ENCODE measurements at regions not wholly inside any gene's neighbourhood (a gene's known extent, or its start where the extent isn't known, plus 50 kb on each side); places are given as distances from the start of the nearest gene placed in this dataset.

DNA sequence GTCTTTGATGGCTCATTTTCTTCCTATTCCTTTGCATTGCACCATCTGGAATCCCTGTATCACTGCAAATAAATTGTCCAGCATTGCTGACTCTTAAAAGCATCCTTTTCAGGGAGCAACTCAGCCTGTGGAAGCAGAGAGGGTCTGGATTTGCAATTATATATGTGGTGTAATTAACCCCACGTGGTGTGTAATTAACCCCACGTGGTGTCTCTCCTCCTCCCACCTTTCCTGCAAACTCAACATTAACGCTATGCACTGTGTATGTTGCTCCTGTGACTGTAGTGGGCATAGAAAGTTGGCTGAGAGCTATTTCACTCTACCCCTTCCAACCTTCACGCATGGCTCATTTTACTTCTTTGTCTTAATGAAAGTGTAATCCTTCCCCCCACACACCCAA, 689.0 kb upstream of the COBL start:
- Histone ChIP-seq H3K36me3 (ENCODE audit: insufficient read depth, low read length) (no peaks in the 10 kb centered on the region), H3K9me3 (ENCODE audit: insufficient read depth, low read depth, low read length) (no peaks in the 10 kb centered on the region), H3K4me3 (ENCODE audit: low read length) (no peak overlapping the region), H3K27me3 (ENCODE audit: insufficient read depth, low read length) (no peaks in the 10 kb centered on the region), H3K27ac (ENCODE audit: low read depth, low read length) (no peak overlapping the region), H3K9ac (ENCODE audit: low read depth, low read length) (no peak overlapping the region), H3K4me1 (ENCODE audit: insufficient read depth, low read length) (no peaks in the 10 kb centered on the region)
- WGBS, result 84% methylated on average over 3 of the region's 4 CpGs

DNA sequence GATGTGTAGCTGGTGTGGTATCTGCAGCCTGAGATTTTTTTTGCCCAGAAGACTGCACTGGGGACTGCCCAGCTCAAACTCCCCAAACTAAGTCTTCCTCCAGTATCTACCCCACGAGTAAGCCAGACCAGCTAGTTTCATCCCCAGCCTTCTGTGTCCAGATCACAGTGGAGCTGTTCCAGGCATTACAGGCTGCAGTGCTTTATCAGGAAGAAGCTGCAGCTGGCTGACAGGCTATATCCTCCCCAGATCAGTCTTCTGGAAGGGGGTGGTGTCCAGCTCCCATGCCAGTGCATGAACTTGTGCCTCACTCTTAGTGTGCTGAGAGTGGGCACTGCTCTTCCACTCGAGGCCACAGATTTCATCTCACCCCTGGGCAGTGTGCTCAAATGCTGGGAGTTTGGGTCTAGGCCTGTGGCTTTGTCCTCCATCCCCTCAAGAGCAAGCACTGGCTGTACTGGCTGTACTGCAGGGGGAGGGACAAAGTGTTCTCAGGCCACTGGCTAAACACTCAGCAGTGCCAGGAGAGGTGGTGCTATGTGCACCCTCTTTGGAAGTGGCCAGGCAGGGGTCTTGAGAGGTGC, 679.1 kb upstream of the COBL start:
- Histone ChIP-seq H3K4me1 (ENCODE audit: insufficient read depth, low read length) (no peaks in the 10 kb centered on the region), H3K27me3 (ENCODE audit: insufficient read depth, low read length) (no peaks in the 10 kb centered on the region), H3K27ac (ENCODE audit: low read depth, low read length) (no peak overlapping the region), H3K9me3 (ENCODE audit: insufficient read depth, low read depth, low read length) (0 out of 2 replicates have a peak, but pooled peaks cover 4% of the 10 kb centered on the region), H3K36me3 (ENCODE audit: insufficient read depth, low read length) (no peaks in the 10 kb centered on the region), H3K9ac (ENCODE audit: low read depth, low read length) (no peak overlapping the region), H3K4me3 (ENCODE audit: low read length) (no peak overlapping the region)
- 94% methylated on average over 2 of the region's 2 CpGs for WGBS

DNA sequence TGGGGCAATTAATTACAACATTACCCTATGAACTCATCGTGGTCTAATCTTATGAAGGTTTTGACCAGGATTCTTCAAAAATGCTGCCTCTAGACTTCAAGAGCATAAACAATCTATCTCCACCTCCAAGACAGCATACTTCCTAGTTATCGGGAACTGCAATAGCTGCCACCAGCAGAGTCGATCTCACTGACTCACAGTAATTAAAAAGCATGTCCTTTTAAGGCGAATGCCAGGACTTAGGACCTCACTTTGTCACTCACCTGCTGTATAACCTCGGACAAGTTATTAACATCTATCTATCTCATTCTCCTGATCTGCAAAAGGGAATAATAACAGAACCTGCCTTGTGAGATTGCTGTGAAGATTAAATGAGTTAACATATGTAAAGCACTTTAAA, 666.0 kb upstream of the COBL start:
- H3K9me3 ChIP-seq (ENCODE audit: insufficient read depth, low read depth, low read length), result no peaks in the 10 kb centered on the region
- H3K27me3 ChIP-seq (ENCODE audit: insufficient read depth, low read length), result no peaks in the 10 kb centered on the region
- H3K27ac ChIP-seq (ENCODE audit: low read depth, low read length), result no peak overlapping the region
- no peaks in the 10 kb centered on the region for H3K36me3 ChIP-seq (ENCODE audit: insufficient read depth, low read length)
- H3K4me1 ChIP-seq (ENCODE audit: insufficient read depth, low read length), result no peaks in the 10 kb centered on the region
- 70% methylated on average over 5 of the region's 5 CpGs for WGBS
- H3K9ac ChIP-seq (ENCODE audit: low read depth, low read length), result no peak overlapping the region
- no peak overlapping the region for H3K4me3 ChIP-seq (ENCODE audit: low read length)

DNA sequence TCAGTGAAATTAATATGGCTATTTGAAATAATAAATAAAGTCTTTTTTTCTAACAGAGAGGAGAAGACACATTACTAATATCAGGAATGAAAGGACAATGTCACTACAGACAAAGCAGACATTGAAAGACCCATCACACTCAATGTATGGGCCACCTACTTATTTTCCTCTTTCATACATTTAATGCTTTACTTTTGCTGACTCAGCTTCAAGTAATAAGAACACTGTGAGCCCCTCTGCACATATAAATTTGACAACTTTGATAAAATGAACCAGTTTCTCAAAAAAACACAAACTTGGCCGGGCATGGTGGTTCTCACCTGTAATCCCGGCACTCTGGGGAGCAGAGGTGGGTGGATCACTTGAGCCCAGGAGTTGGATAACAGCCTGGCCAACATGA, 664.2 kb upstream of the COBL start:
- 94% methylated on average over 2 of the region's 2 CpGs for WGBS
- Histone ChIP-seq H3K9me3 (ENCODE audit: insufficient read depth, low read depth, low read length) (no peaks in the 10 kb centered on the region), H3K9ac (ENCODE audit: low read depth, low read length) (no peak overlapping the region), H3K36me3 (ENCODE audit: insufficient read depth, low read length) (no peaks in the 10 kb centered on the region), H3K27me3 (ENCODE audit: insufficient read depth, low read length) (no peaks in the 10 kb centered on the region), H3K4me3 (ENCODE audit: low read length) (no peak overlapping the region), H3K27ac (ENCODE audit: low read depth, low read length) (no peak overlapping the region), H3K4me1 (ENCODE audit: insufficient read depth, low read length) (no peaks in the 10 kb centered on the region)

DNA sequence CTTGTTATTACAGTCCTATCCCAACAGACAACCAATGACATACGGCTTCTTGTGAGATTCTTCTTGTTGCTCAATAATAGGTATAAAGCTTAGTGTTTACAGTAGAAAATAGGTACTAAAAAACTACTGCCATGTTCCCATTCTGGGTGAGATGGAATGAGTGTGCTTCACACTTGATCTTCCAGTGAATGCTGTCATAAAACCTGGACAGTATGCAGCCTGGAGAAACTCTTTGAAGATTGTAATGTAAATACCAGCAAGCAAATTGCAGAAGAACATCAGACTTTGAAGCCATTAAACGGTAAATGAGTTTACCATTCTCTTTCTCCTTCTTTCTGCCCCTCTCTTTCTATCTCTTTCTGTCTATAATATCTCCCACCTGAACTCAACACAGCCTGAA, 663.7 kb upstream of the COBL start:
- H3K9ac ChIP-seq (ENCODE audit: low read depth, low read length), result no peak overlapping the region
- H3K9me3 ChIP-seq (ENCODE audit: insufficient read depth, low read depth, low read length), result no peaks in the 10 kb centered on the region
- H3K4me1 ChIP-seq (ENCODE audit: insufficient read depth, low read length), result no peaks in the 10 kb centered on the region
- no peaks in the 10 kb centered on the region for H3K36me3 ChIP-seq (ENCODE audit: insufficient read depth, low read length)
- H3K4me3 ChIP-seq (ENCODE audit: low read length), result no peak overlapping the region
- WGBS, result 83% methylated on average over 1 of the region's 2 CpGs
- H3K27me3 ChIP-seq (ENCODE audit: insufficient read depth, low read length), result no peaks in the 10 kb centered on the region
- H3K27ac ChIP-seq (ENCODE audit: low read depth, low read length), result no peak overlapping the region

DNA sequence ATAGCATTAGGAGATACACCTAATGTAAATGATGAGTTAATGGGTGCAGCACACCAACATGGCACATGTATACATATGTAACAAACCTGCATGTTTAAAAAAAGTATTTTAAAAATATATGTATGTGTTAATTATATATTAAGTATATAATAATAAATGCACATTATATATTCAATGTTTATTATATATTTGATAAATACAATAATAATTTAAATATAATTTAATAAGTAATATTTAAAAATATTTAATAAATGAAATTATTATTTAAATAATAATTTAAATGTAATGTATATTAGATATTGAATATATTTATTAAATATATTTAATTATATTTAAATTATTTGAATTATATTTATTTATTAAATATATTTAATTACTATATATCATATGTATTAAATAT, 661.3 kb upstream of the COBL start:
- Histone ChIP-seq H3K27me3 (ENCODE audit: insufficient read depth, low read length) (no peaks in the 10 kb centered on the region), H3K9me3 (ENCODE audit: insufficient read depth, low read depth, low read length) (no peaks in the 10 kb centered on the region), H3K36me3 (ENCODE audit: insufficient read depth, low read length) (no peaks in the 10 kb centered on the region), H3K4me3 (ENCODE audit: low read length) (no peak overlapping the region), H3K27ac (ENCODE audit: low read depth, low read length) (no peak overlapping the region), H3K9ac (ENCODE audit: low read depth, low read length) (no peak overlapping the region), H3K4me1 (ENCODE audit: insufficient read depth, low read length) (peaks cover 2% of the 10 kb centered on the region; the same call in 1 of the 2 replicates)

DNA sequence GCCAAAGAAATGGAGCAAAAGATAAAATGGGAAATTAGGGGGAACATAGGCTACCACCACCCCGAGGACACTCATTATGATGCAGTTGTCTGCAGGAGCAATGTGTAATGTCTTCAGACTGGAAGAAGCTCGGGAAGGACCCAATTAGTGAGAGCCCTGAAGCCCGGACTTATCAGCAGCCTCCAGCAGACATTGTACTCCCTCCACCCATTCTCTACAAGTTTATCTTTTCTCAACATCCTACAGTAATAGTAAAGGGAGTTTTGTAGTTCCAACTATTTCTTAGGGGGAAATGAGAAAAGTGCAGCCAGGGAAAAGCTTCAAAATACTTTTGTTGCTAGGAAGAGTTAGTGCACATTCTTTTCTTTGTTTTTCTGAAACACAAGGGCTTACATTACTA, 657.3 kb upstream of the COBL start:
- no peak overlapping the region for H3K9ac ChIP-seq (ENCODE audit: low read depth, low read length)
- no peak overlapping the region for H3K4me3 ChIP-seq (ENCODE audit: low read length)
- no peaks in the 10 kb centered on the region for H3K36me3 ChIP-seq (ENCODE audit: insufficient read depth, low read length)
- no peaks in the 10 kb centered on the region for H3K9me3 ChIP-seq (ENCODE audit: insufficient read depth, low read depth, low read length)
- no peak overlapping the region for H3K27ac ChIP-seq (ENCODE audit: low read depth, low read length)
- H3K27me3 ChIP-seq (ENCODE audit: insufficient read depth, low read length), result peaks cover 10% of the 10 kb centered on the region
- H3K4me1 ChIP-seq (ENCODE audit: insufficient read depth, low read length), result peaks cover 2% of the 10 kb centered on the region; the same call in 1 of the 2 replicates
- WGBS, result 91% methylated on average over 2 of the region's 3 CpGs

DNA sequence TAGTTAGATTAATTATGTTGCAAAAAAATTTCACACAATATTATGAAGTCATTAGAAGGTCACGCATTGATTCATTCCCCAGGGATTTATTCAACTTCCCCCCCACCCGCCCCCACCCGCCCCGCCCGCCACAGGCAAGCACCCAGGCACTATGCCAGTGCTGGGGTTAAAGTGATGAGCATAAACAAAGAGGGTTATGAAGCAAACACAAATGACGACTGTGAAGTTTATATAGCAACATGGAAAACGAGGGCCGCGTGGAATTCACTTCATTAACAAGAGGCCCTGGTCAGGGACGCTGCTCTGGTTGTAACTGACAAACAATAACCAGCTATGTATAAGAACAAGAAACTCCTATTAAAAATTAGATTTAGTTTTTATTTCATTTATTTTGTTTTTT, 656.5 kb upstream of the COBL start:
- Histone ChIP-seq H3K9me3 (ENCODE audit: insufficient read depth, low read depth, low read length) (no peaks in the 10 kb centered on the region), H3K27ac (ENCODE audit: low read depth, low read length) (no peak overlapping the region), H3K9ac (ENCODE audit: low read depth, low read length) (no peak overlapping the region), H3K4me1 (ENCODE audit: insufficient read depth, low read length) (peaks cover 2% of the 10 kb centered on the region; the same call in 1 of the 2 replicates), H3K4me3 (ENCODE audit: low read length) (no peak overlapping the region), H3K27me3 (ENCODE audit: insufficient read depth, low read length) (peaks cover 17% of the 10 kb centered on the region), H3K36me3 (ENCODE audit: insufficient read depth, low read length) (no peaks in the 10 kb centered on the region)
- WGBS, result 94% methylated on average over 8 of the region's 10 CpGs

DNA sequence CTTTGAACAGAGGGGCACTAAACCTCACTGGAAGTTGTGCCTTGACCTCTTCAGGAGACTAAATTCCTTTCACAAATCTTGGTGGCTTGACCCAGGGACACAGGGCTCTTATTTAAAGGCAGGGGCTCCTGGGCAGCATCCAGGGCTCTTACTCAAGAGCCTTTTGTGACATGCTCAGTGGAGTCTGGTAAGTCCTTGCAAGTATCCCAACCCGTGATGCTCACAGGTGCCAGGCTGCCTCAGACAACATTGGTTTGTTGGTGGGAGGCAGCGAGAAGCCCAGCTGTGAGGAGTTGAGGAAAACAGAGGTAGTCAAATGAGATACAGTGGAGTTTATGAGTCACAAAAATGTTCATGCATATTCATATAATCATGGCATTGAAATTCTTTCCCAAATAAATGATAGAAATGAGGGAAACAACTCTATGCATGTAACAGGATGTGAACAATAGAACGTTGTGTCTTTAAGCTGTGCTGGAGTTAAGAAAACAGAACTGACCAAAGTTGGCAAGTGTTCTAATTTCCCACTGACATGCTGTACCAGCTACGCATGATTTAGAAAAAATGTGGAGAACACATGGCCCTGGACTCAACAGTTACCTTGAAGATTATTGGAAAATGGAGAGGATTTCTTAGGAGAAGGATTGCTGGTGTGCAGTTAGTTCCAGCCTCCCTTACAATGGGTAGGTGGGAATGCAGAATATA, 654.5 kb upstream of the COBL start:
- Histone ChIP-seq H3K4me3 (ENCODE audit: low read length) (no peak overlapping the region), H3K9ac (ENCODE audit: low read depth, low read length) (no peak overlapping the region), H3K4me1 (ENCODE audit: insufficient read depth, low read length) (peaks cover 2% of the 10 kb centered on the region; the same call in 1 of the 2 replicates), H3K27ac (ENCODE audit: low read depth, low read length) (no peak overlapping the region), H3K27me3 (ENCODE audit: insufficient read depth, low read length) (peaks cover 35% of the 10 kb centered on the region), H3K36me3 (ENCODE audit: insufficient read depth, low read length) (no peaks in the 10 kb centered on the region), H3K9me3 (ENCODE audit: insufficient read depth, low read depth, low read length) (no peaks in the 10 kb centered on the region)
- WGBS, result 93% methylated on average over 4 of the region's 4 CpGs

DNA sequence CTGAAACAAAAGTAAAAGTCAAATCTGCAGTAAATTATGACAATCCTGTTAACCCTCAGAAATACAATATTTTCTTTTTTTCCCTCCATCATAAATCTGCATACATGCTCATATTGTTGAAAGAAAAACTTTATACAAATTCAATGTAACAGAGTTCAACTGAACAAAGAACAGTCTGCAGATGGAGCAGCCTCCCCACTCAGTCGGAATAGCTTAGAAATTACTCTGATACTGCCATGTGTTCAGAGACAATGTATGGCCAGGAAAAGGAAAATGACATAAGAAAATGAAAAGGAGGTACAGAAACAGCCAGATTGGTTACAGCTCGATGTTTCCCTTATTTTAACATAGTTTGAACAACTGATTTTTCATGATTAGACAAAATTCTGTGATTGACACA, 651.9 kb upstream of the COBL start:
- peaks cover 62% of the 10 kb centered on the region for H3K27me3 ChIP-seq (ENCODE audit: insufficient read depth, low read length)
- H3K36me3 ChIP-seq (ENCODE audit: insufficient read depth, low read length), result no peaks in the 10 kb centered on the region
- WGBS, result 93% methylated on average over 2 of the region's 2 CpGs
- no peak overlapping the region for H3K27ac ChIP-seq (ENCODE audit: low read depth, low read length)
- H3K4me3 ChIP-seq (ENCODE audit: low read length), result no peak overlapping the region
- H3K4me1 ChIP-seq (ENCODE audit: insufficient read depth, low read length), result no peaks in the 10 kb centered on the region
- H3K9me3 ChIP-seq (ENCODE audit: insufficient read depth, low read depth, low read length), result no peaks in the 10 kb centered on the region
- no peak overlapping the region for H3K9ac ChIP-seq (ENCODE audit: low read depth, low read length)

DNA sequence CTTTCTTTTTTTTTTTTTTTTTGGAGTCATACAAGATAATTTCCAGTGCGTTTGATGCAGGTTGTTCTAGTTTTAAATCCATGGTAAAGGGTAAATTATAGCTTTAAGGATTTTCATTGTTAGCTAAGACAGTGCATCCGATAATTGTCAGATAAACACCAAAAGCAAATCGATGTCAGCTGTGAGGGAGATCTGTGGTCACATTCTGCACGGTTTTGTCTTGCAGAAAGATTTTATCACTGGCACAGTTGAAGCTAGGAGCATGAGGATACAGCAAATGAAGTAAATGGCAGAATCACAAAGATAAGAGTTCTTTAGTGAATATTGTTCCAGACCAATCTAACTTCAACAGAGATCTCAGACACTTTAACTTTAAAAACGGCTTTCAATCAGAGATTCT, 648.8 kb upstream of the COBL start:
- WGBS, result 63% methylated on average over 4 of the region's 5 CpGs
- peaks cover 67% of the 10 kb centered on the region for H3K27me3 ChIP-seq (ENCODE audit: insufficient read depth, low read length)
- no peak overlapping the region for H3K9ac ChIP-seq (ENCODE audit: low read depth, low read length)
- no peaks in the 10 kb centered on the region for H3K9me3 ChIP-seq (ENCODE audit: insufficient read depth, low read depth, low read length)
- no peaks in the 10 kb centered on the region for H3K36me3 ChIP-seq (ENCODE audit: insufficient read depth, low read length)
- no peak overlapping the region for H3K4me3 ChIP-seq (ENCODE audit: low read length)
- H3K4me1 ChIP-seq (ENCODE audit: insufficient read depth, low read length), result no peaks in the 10 kb centered on the region
- H3K27ac ChIP-seq (ENCODE audit: low read depth, low read length), result no peak overlapping the region

Data from HUES64 (cell line).